SK-N-MC (cell line): ENCODE measurements at regions not wholly inside any gene's neighbourhood (a gene's known extent, or its start where the extent isn't known, plus 50 kb on each side); places are given as distances from the start of the nearest gene placed in this dataset.

ENCODE experiments used
- EZH2 ChIP-seq: fragments of 200-600 bp; sonication (generic); IDR thresholded peaks from one replicate; pipeline ENCODE4 v1.6.1; 2017; ENCODE audit warnings: antibody characterized with exemption
- POLR2AphosphoS5 ChIP-seq: IDR thresholded peaks from 2 replicates; pipeline ENCODE4 v1.6.1; 2012; ENCODE audit warnings: mild to moderate bottlenecking, low read depth, low read length, borderline replicate concordance

GRCh38 chr5:12707560-12707959 lies 803.3 kb upstream of the CTNND2 start:
- no peak for TF ChIP-seq POLR2AphosphoS5
- no peak for TF ChIP-seq EZH2
